ENCODE measurements at regions not wholly inside any gene's neighbourhood (a gene's known extent, or its start where the extent isn't known, plus 50 kb on each side); places are given as distances from the start of the nearest gene placed in this dataset.

DNA sequence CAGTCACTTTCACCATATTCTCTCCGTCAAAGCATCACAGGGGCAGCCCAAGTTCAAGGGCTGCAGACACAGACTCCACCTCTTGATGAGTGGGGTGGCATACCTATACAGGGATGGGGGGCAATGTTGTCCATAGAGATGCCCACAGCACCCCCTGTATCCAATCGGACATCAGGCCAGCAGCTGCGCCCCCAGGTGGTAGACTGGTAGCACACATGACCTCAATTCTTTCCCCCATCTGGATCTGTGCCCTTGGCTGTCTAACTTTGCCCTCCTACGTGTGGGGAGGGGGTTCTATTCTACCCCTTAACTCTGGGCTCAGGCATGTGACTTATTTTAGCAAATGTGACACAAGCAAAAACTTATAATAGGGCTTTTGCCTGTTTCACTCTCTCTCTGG, 84.0 kb upstream of the SLC25A48 start:
- FAIRE-seq (no peak), DNase-seq (ENCODE audit: low read depth, low spot score) (no peak), ATAC-seq (no peak)
- TF ChIP-seq CHD2 (IDR thresholded peaks at IDR 0.05; ENCODE audit: borderline replicate concordance, low read depth, low read length) (no peak), SMAD1 (IDR thresholded peaks at IDR 0.05; ENCODE audit: low read depth, partially characterized antibody) (no peak)
- TF ChIP-seq, protein P1, sequence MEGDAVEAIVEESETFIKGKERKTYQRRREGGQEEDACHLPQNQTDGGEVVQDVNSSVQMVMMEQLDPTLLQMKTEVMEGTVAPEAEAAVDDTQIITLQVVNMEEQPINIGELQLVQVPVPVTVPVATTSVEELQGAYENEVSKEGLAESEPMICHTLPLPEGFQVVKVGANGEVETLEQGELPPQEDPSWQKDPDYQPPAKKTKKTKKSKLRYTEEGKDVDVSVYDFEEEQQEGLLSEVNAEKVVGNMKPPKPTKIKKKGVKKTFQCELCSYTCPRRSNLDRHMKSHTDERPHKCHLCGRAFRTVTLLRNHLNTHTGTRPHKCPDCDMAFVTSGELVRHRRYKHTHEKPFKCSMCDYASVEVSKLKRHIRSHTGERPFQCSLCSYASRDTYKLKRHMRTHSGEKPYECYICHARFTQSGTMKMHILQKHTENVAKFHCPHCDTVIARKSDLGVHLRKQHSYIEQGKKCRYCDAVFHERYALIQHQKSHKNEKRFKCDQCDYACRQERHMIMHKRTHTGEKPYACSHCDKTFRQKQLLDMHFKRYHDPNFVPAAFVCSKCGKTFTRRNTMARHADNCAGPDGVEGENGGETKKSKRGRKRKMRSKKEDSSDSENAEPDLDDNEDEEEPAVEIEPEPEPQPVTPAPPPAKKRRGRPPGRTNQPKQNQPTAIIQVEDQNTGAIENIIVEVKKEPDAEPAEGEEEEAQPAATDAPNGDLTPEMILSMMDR (IDR thresholded peaks at IDR 0.05 in 2 of 3, conservative IDR thresholded peaks at IDR 0.05 in 1 of 3; ENCODE audit: control insufficient read depth in 2 of 3, extremely low read depth in 1 of 3, insufficient read depth in 1 of 3, low read depth in 3 of 3, low read length in 3 of 3): peak in 2 of 3 experiments; percentile 13 to 19; a peak in 1 of 6 replicates
- no peaks in the 10 kb centered on the region for H3K27me3 ChIP-seq (replicated peaks in 1 of 2; ENCODE audit: control insufficient read depth in 2 of 2, insufficient read depth in 2 of 2, low read length in 1 of 2)
- ChIA-PET SMC1A (ENCODE audit: uncharacterized antibody, unreplicated experiment) (no interaction called here), CTCF (no interaction called here), RAD21 (ENCODE audit: unreplicated experiment) (no interaction called here), POLR2A (no interaction called here)
- no peaks in the 10 kb centered on the region; the same call in 2 of the 3 replicates for H3K9me3 ChIP-seq (replicated peaks; ENCODE audit: control insufficient read depth, insufficient read depth, low read length)
- no peaks in the 10 kb centered on the region for H4K20me1 ChIP-seq (ENCODE audit: control insufficient read depth, insufficient read depth)
- H3K36me3 ChIP-seq (ENCODE audit: control insufficient read depth in 2 of 2, insufficient read depth in 2 of 2, low read length in 1 of 2): no peaks in the 10 kb centered on the region
- no peaks in the 10 kb centered on the region for H3K4me1 ChIP-seq (ENCODE audit: control insufficient read depth, insufficient read depth, low read length)
- H3K9ac ChIP-seq (ENCODE audit: control insufficient read depth, insufficient read depth, low read length): no peak overlapping the region
- intact Hi-C loops (cut with micrococcal nuclease; ENCODE audit: unreplicated experiment): no loop called here
- no peak overlapping the region for H3K4me3 ChIP-seq
- 32% methylated on average over 4 of the region's 4 CpGs for WGBS (ENCODE audit: insufficient coverage, insufficient replicate concordance, low lambda C conversion rate, missing lambda C conversion rate)
- H3K27ac ChIP-seq (ENCODE audit: control insufficient read depth, insufficient read depth): no peak overlapping the region
- in situ Hi-C loops (cut with MboI): no loop called here
- no TSS peak for BruUV-seq (replicated peaks)
- no peak overlapping the region for H3K4me2 ChIP-seq (ENCODE audit: control insufficient read depth, insufficient read depth)
- H3K79me2 ChIP-seq (ENCODE audit: control insufficient read depth, insufficient read depth, low read length): no peaks in the 10 kb centered on the region
- H2AFZ ChIP-seq (ENCODE audit: control insufficient read depth, low read depth, low read length): no peak overlapping the region

DNA sequence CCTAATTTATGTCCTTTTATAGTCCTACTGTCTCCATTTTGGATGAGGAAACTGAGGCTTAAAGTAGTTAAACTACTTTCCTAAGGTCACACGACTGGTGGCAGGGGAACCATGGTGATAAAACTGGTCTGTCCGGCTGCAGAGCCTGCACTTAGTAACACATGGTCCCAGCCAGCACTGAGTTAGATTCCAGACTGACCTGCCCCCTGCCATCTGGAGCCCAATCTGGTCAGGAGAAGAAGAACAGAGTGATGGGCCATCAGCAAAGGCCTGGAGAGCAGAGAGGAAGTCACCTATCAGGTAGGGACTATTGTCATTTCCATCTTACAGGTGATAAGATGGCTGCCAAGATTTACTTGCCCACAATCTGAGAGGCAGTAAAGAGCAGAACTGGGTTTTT, 86.6 kb upstream of the SLC25A48 start:
- Histone ChIP-seq H3K9me3 (replicated peaks; ENCODE audit: control insufficient read depth, insufficient read depth, low read length) (no peaks in the 10 kb centered on the region; the same call in 2 of the 3 replicates), H3K27ac (ENCODE audit: control insufficient read depth, insufficient read depth) (no peak overlapping the region), H3K4me2 (ENCODE audit: control insufficient read depth, insufficient read depth) (no peak overlapping the region), H3K4me1 (ENCODE audit: control insufficient read depth, insufficient read depth, low read length) (no peaks in the 10 kb centered on the region), H3K36me3 (ENCODE audit: control insufficient read depth in 2 of 2, insufficient read depth in 2 of 2, low read length in 1 of 2) (no peaks in the 10 kb centered on the region), H2AFZ (ENCODE audit: control insufficient read depth, low read depth, low read length) (no peak overlapping the region), H3K9ac (ENCODE audit: control insufficient read depth, insufficient read depth, low read length) (no peak overlapping the region), H3K79me2 (ENCODE audit: control insufficient read depth, insufficient read depth, low read length) (no peaks in the 10 kb centered on the region), H3K4me3 (no peak overlapping the region), H3K27me3 (replicated peaks in 1 of 2; ENCODE audit: control insufficient read depth in 2 of 2, insufficient read depth in 2 of 2, low read length in 1 of 2) (no peaks in the 10 kb centered on the region), H4K20me1 (ENCODE audit: control insufficient read depth, insufficient read depth) (no peaks in the 10 kb centered on the region)
- POLR2A ChIA-PET: no interaction called here
- SMC1A ChIA-PET (ENCODE audit: uncharacterized antibody, unreplicated experiment): no interaction called here
- intact Hi-C loops (cut with micrococcal nuclease; ENCODE audit: unreplicated experiment): no loop called here
- DNase-seq (ENCODE audit: low read depth, low spot score): no peak
- no peak for ATAC-seq
- FAIRE-seq: no peak
- RAD21 ChIA-PET (ENCODE audit: unreplicated experiment): no interaction called here
- in situ Hi-C loops (cut with MboI): no loop called here
- WGBS (ENCODE audit: insufficient coverage, insufficient replicate concordance, low lambda C conversion rate, missing lambda C conversion rate): 0% methylated on average over 2 of the region's 2 CpGs
- CTCF ChIA-PET: no interaction called here
- no TSS peak for BruUV-seq (replicated peaks)
- TF ChIP-seq NFYA (IDR thresholded peaks at IDR 0.05; ENCODE audit: borderline replicate concordance, low read depth, low read length) (no peak), TCF7 (IDR thresholded peaks at IDR 0.05; ENCODE audit: borderline replicate concordance) (no peak), SPI1 (IDR thresholded peaks at IDR 0.05; ENCODE audit: borderline replicate concordance, insufficient read depth, low read depth, low read length) (no peak), EGR1 (IDR thresholded peaks at IDR 0.05; ENCODE audit: borderline replicate concordance in 1 of 2, low read depth in 2 of 2, low read length in 2 of 2) (no peak), NR2C2 (IDR thresholded peaks at IDR 0.05; ENCODE audit: borderline replicate concordance, control insufficient read depth, insufficient read length, low read depth) (no peak), NR2F1 (conservative IDR thresholded peaks at IDR 0.05) (no peak), CHD4 (IDR thresholded peaks at IDR 0.05) (no peak), RAD21 (IDR thresholded peaks at IDR 0.05; ENCODE audit: insufficient read depth, low read depth, low read length) (no peak), DPF2 (IDR thresholded peaks at IDR 0.05) (no peak), SMARCA5 (IDR thresholded peaks at IDR 0.05) (no peak), ZNF207 (IDR thresholded peaks at IDR 0.05; ENCODE audit: borderline replicate concordance) (no peak), NFIC (IDR thresholded peaks at IDR 0.05; ENCODE audit: low read depth, low read length) (no peak), FOXK2 (IDR thresholded peaks at IDR 0.05) (no peak)
- TF ChIP-seq, protein P2, sequence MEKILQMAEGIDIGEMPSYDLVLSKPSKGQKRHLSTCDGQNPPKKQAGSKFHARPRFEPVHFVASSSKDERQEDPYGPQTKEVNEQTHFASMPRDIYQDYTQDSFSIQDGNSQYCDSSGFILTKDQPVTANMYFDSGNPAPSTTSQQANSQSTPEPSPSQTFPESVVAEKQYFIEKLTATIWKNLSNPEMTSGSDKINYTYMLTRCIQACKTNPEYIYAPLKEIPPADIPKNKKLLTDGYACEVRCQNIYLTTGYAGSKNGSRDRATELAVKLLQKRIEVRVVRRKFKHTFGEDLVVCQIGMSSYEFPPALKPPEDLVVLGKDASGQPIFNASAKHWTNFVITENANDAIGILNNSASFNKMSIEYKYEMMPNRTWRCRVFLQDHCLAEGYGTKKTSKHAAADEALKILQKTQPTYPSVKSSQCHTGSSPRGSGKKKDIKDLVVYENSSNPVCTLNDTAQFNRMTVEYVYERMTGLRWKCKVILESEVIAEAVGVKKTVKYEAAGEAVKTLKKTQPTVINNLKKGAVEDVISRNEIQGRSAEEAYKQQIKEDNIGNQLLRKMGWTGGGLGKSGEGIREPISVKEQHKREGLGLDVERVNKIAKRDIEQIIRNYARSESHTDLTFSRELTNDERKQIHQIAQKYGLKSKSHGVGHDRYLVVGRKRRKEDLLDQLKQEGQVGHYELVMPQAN (conservative IDR thresholded peaks at IDR 0.05): no peak

Measured in GM12878 (cell line).